Stimulated activated CD4-positive, alpha-beta T cell treated with anti-CD3 and anti-CD28 coated beads, Interleukin-2, amount 100 ng/mL, for 24 hours (primary cell): ENCODE measurements at regions not wholly inside any gene's neighbourhood (a gene's known extent, or its start where the extent isn't known, plus 50 kb on each side); places are given as distances from the start of the nearest gene placed in this dataset.
"Not testable (repeated sequence)": the region's sequence is repeated elsewhere in the genome, so short reads cannot be mapped to it uniquely, and the experiment has no call there.

Experiments
- DNase-seq, 2 donors: peaks; one replicate each; pipeline ENCODE4 v3.0.0-alpha.2; 2020

GRCh38 chr4:155439760-155440159 is 63.0 kb upstream of the MAP9 start:
- not testable (repeated sequence) for DNase-seq

DNA sequence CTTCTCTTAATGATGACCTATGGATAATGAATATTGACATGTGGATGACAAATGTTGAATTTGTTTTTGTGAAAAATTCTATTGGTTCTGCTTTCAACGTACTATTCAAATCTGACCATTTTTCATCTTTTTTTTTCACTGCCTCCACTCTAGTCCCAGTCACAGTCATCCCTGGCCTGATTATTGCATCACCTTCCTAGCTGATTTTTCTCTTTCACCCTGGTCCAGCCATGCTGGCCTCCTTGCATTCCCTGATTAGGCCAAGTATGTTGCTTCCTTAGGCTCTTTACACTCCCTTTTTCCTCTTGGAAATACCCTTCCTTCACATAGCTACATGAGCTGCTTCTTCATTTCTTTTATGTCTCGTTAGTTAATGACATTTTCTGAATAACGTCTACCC is 58.1 kb upstream of the MAP9 start:
- DNase-seq: no peak

GRCh38 chr4:155434366-155434765 is 57.6 kb upstream of the MAP9 start:
- DNase-seq: no peak

GRCh38 chr4:155433636-155434360 is 57.0 kb upstream of the MAP9 start:
- DNase-seq: no peak

DNA sequence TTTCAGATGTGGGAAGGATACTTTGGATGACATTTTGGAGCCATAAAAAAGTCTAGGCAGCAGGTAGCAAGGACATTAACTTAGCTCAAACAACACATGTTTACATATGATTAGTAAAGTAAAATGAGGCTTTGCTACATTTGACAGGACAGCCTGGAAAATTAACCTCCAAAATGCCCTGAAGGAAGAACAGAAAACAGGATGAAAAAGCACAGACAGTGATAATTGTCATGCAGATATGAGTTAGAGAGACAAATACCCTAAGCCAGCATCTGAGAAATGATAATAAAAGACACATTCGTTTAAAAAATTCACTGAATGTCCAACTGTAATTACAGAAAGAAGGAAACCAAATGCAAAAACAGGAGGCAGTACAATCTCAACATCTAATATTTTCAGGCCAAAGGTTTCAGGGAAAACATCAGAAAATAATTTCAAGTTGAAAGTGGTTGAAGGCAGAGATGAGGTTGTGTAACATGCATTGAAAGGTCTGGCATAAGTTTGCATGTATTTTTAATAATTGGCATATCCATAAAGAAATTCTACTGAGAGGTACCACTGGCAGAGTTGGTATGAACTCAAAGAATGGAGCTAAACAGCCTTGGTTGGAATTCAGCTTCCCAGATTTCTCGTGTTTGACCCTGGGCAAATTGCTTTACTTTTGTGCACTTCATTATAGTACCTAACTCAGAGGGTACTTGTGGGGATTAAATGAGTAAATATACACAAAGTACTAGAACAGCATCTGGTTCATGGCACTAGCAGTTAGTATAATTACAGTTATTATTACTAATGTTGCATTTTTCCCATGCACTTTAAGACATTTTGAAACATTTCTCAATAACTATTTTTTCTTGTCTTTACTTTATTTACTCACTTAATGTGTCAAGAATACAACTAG is 54.4 kb upstream of the MAP9 start:
- DNase-seq: no peak

GRCh38 chr4:155428128-155428527 is 51.4 kb upstream of the MAP9 start:
- no peak for DNase-seq

- no peak for DNase-seq
These were observed 50.2 kb upstream of the MAP9 start for GRCh38 chr4:155426953-155427352.
